ENCODE measurements at regions not wholly inside any gene's neighbourhood (a gene's known extent, or its start where the extent isn't known, plus 50 kb on each side); places are given as distances from the start of the nearest gene placed in this dataset.

DNA sequence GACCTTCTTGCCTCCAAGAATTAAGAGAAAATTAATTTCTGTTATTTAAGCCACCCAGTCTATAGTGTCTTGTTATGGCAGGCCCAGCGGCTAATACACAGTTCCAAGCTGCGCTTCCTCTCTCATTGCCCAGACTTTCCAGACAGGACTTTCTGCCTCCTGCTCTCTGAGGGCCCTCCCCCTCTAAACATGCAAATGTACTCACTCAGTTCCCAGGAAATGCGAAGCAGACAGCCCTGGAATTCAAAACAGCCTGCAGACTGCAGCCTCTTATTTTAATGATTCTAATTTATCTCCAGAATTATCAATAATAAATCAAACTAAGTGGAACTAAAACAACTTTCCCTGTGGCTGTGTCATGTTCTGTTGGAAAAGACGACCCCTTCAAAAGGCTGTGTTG, 115.5 kb upstream of the ISX start:
- no peak for TF ChIP-seq GATA1 (IDR thresholded peaks at IDR 0.05; ENCODE audit: low read depth, low read length)
- no peak for TF ChIP-seq POLR2A (IDR thresholded peaks at IDR 0.05; ENCODE audit: low read length)

GRCh38 chr22:34951212-34951611, 114.7 kb upstream of the ISX start:
- no peak for DNase-seq
- TF ChIP-seq POLR2A (IDR thresholded peaks at IDR 0.05; ENCODE audit: low read length) (no peak), GATA1 (IDR thresholded peaks at IDR 0.05; ENCODE audit: low read depth, low read length) (no peak)

More for the DNA sequence above, 115.5 kb upstream of the ISX start:
- DNase-seq = no peak

DNA sequence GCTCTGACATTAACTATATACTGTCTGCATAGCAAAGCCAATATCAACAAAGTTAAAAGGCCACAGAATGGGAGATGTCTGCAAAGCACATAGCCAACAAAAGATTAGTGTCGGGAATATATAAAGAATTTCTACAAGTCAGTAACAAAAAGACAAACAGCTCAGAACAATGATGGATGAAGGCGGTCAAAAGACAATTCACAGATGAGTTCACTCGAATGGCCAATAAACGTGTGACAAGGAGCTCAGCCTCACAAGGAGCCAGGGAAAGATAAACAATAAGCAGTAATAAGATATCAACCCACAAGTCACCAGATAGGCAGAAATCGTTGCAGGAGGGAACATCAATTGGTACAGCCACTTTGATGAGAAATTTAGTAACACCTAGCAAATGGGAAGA, 106.0 kb upstream of the ISX start:
- no peak for DNase-seq
- no peak for TF ChIP-seq POLR2A (IDR thresholded peaks at IDR 0.05; ENCODE audit: low read length)
- TF ChIP-seq GATA1 (IDR thresholded peaks at IDR 0.05; ENCODE audit: low read depth, low read length) = no peak

GRCh38 chr22:34966980-34967565, 98.9 kb upstream of the ISX start:
- no peak for DNase-seq
- no peak for TF ChIP-seq GATA1 (IDR thresholded peaks at IDR 0.05; ENCODE audit: low read depth, low read length)
- no peak for TF ChIP-seq POLR2A (IDR thresholded peaks at IDR 0.05; ENCODE audit: low read length)

DNA sequence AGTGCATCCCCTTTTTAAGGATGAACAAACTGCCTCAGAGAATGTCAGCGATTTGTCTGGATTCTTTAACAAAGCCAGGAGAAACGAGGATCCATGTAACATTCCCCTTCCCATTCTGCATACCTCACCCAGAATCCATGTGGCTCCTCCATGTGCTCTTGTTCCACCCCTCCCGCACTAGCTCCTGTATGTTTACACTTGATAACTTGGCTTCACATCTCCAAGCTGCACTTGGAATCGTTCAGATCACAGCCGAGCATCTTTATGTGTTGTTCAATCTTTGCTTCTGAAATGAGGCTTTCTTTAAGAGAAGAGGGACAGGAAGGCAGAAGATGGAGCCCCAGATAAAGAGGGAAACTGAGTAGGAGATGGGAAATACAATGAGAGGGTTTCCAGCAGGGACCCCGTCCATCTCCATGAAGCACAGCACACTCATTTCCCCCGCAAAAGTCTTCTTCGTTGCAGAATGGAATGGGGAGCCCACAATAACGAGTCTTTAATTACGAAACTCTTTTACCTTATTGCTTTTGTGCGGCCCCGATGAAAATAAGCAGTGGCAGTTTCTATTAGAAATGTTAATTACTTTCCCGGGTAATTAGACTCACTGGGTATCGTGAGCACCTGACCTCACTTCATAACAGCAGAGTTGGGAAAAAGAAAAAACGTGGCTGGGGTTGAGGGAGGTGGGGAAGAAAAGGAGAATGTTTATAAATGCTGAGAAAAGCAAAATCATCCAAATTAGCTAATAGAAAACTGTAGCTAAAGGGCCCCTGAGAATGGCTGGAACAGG, 96.8 kb upstream of the ISX start:
- no peak for TF ChIP-seq GATA1 (IDR thresholded peaks at IDR 0.05; ENCODE audit: low read depth, low read length)
- TF ChIP-seq POLR2A (IDR thresholded peaks at IDR 0.05; ENCODE audit: low read length) = no peak
- DNase-seq = no peak

- DNase-seq = no peak
- TF ChIP-seq POLR2A (IDR thresholded peaks at IDR 0.05; ENCODE audit: low read length) (no peak), GATA1 (IDR thresholded peaks at IDR 0.05; ENCODE audit: low read depth, low read length) (no peak)
Measured at GRCh38 chr22:34971456-34971855, 94.5 kb upstream of the ISX start.

- no peak for TF ChIP-seq POLR2A (IDR thresholded peaks at IDR 0.05; ENCODE audit: low read length)
- TF ChIP-seq GATA1 (IDR thresholded peaks at IDR 0.05; ENCODE audit: low read depth, low read length) = no peak
- no peak for DNase-seq
Measured at GRCh38 chr22:34972191-34972897, 93.6 kb upstream of the ISX start.

GRCh38 chr22:34973016-34973415, 92.9 kb upstream of the ISX start:
- TF ChIP-seq GATA1 (IDR thresholded peaks at IDR 0.05; ENCODE audit: low read depth, low read length) (no peak), POLR2A (IDR thresholded peaks at IDR 0.05; ENCODE audit: low read length) (no peak)
- no peak for DNase-seq

GRCh38 chr22:34973926-34974325, 92.0 kb upstream of the ISX start:
- TF ChIP-seq GATA1 (IDR thresholded peaks at IDR 0.05; ENCODE audit: low read depth, low read length) (no peak), POLR2A (IDR thresholded peaks at IDR 0.05; ENCODE audit: low read length) (no peak)
- no peak for DNase-seq

- TF ChIP-seq GATA1 (IDR thresholded peaks at IDR 0.05; ENCODE audit: low read depth, low read length) (no peak), POLR2A (IDR thresholded peaks at IDR 0.05; ENCODE audit: low read length) (no peak)
- no peak for DNase-seq
Measured at GRCh38 chr22:34975721-34976120, 90.2 kb upstream of the ISX start.

DNA sequence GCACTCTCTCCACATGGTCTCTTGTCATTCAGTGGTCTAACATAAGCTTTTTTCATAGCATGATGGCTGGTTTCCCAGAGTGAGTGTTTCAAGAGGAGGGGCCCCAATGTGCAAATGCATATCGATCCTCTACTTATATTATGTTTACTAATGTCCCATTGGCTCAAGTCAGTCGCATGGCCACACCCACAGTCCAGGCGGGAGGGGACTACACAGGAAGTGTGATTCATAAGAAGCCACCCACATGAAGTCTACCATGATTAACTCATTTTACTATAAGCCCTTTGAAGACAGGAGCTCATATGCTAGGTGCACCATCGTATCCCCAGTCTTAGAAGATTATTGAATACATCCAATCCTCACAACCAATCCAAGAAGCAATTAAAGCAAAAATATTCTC, 89.5 kb upstream of the ISX start:
- TF ChIP-seq GATA1 (IDR thresholded peaks at IDR 0.05; ENCODE audit: low read depth, low read length) (no peak), POLR2A (IDR thresholded peaks at IDR 0.05; ENCODE audit: low read length) (no peak)
- no peak for DNase-seq

- TF ChIP-seq POLR2A (IDR thresholded peaks at IDR 0.05; ENCODE audit: low read length) = no peak
- TF ChIP-seq GATA1 (IDR thresholded peaks at IDR 0.05; ENCODE audit: low read depth, low read length) = no peak
- no peak for DNase-seq
Measured at GRCh38 chr22:34976886-34977285, 89.1 kb upstream of the ISX start.

DNA sequence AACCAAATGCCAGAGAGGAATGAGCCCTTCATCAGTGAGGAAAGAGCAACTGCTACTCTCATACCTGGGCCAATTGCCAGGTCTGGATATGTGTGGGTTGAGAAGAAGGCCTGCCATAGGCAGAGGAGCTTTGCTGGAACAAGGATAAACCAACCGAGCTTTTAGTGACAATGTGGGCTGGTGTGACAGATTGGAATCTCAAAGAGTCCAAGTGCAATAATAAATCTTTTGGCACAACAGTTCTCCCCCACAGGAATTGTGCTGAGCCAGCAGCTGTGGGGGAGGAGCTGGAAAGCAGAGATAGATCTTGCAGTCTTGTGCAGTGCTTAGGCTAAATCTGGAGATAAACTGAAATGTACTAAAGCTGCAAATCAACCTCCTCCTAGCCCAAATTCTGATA, 79.4 kb upstream of the ISX start:
- DNase-seq = no peak
- no peak for TF ChIP-seq GATA1 (IDR thresholded peaks at IDR 0.05; ENCODE audit: low read depth, low read length)
- TF ChIP-seq POLR2A (IDR thresholded peaks at IDR 0.05; ENCODE audit: low read length) = no peak

- DNase-seq = no peak
- TF ChIP-seq GATA1 (IDR thresholded peaks at IDR 0.05; ENCODE audit: low read depth, low read length) (no peak), POLR2A (IDR thresholded peaks at IDR 0.05; ENCODE audit: low read length) (no peak)
Measured at GRCh38 chr22:34992672-34993071, 73.3 kb upstream of the ISX start.

Measured in erythroblast (primary cell).